Activated CD4-positive, alpha-beta memory T cell treated with anti-CD3 and anti-CD28 coated beads, Interleukin-2, amount 10 ng/mL, durations not matched to agents 7 days and 5 days (primary cell): ENCODE measurements at regions not wholly inside any gene's neighbourhood (a gene's known extent, or its start where the extent isn't known, plus 50 kb on each side); places are given as distances from the start of the nearest gene placed in this dataset.
"Not testable (repeated sequence)": the region's sequence is repeated elsewhere in the genome, so short reads cannot be mapped to it uniquely, and the experiment has no call there.

Source experiments
- CTCF ChIA-PET: fragments of 350-600 bp; sonication (Branson Sonifier 250); formaldehyde crosslinking; loops from one replicate; lab custom pipeline; 2021; ENCODE audit warnings: antibody characterized with exemption, inconsistent platforms; lab: Charles Lee
- POLR2A ChIA-PET: fragments of 350-600 bp; sonication (Branson Sonifier 250); formaldehyde crosslinking; loops from one replicate; lab custom pipeline; 2021; ENCODE audit warnings: antibody characterized with exemption; lab: Charles Lee
- DNase-seq: peaks from one replicate; pipeline ENCODE4 v3.0.0-alpha.2; 2020
- H3K27ac Mint-ChIP-seq: one replicate; pipeline ENCODE4 v1.8.0; 2021; ENCODE audit warnings: mild to moderate bottlenecking, mixed read lengths
- H3K27me3 Mint-ChIP-seq: one replicate; pipeline ENCODE4 v1.8.0; 2021; ENCODE audit warnings: mixed read lengths
- H3K36me3 Mint-ChIP-seq: one replicate; pipeline ENCODE4 v1.8.0; 2021; ENCODE audit warnings: low read depth, mixed read lengths
- H3K4me1 Mint-ChIP-seq: one replicate; pipeline ENCODE4 v1.8.0; 2021; ENCODE audit warnings: mixed read lengths
- H3K4me3 Mint-ChIP-seq: one replicate; pipeline ENCODE4 v1.8.0; 2021; ENCODE audit warnings: mild to moderate bottlenecking, mixed read lengths
- H3K9me3 Mint-ChIP-seq: one replicate; pipeline ENCODE4 v1.8.0; 2021; ENCODE audit warnings: mixed read lengths

GRCh38 chr4:106595906-106596305, 227.3 kb upstream of the GIMD1 start:
- H3K9me3 Mint-ChIP-seq = no peaks in the 10 kb centered on the region
- H3K27ac Mint-ChIP-seq = no peak overlapping the region
- DNase-seq = no peak
- no peak overlapping the region for H3K4me3 Mint-ChIP-seq
- POLR2A ChIA-PET = no interaction called here
- CTCF ChIA-PET = no interaction called here
- H3K4me1 Mint-ChIP-seq = no peaks in the 10 kb centered on the region
- no peaks in the 10 kb centered on the region for H3K36me3 Mint-ChIP-seq
- H3K27me3 Mint-ChIP-seq = no peaks in the 10 kb centered on the region

DNA sequence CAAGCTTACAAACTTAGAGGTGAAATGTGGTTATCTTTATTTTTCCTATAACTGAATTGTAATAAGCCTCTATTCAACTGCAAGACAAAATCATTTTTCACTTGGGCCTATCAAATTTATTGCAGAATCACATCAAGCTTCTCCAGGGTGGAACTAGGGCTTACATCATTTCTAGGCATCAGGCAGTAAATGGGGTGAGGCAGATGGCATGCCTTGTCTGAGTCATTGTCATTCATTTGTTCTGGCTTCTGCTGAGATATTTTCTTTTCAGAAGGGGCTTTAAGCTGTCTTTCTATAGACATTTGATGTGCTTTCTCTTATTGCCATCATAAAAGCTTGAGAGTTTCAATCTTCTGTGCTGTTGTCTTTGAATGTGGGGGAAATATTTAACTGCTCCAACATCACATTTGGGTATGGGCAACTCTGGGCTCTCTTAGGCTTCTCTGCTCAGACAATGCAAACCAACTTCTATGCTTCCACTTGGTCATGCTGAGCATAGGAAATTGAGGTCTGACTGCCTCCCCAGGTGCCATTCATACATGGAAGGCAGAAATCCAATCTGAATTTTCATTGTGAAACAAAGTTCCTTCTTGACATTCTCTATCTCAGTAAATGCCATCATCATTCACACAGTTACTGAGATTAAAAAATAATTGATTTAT, 225.8 kb upstream of the GIMD1 start:
- H3K36me3 Mint-ChIP-seq = no peaks in the 10 kb centered on the region
- no peak overlapping the region for H3K4me3 Mint-ChIP-seq
- no peak for DNase-seq
- no peaks in the 10 kb centered on the region for H3K4me1 Mint-ChIP-seq
- H3K27me3 Mint-ChIP-seq = no peaks in the 10 kb centered on the region
- H3K9me3 Mint-ChIP-seq = no peaks in the 10 kb centered on the region
- POLR2A ChIA-PET = no interaction called here
- CTCF ChIA-PET = no interaction called here
- no peak overlapping the region for H3K27ac Mint-ChIP-seq

DNA sequence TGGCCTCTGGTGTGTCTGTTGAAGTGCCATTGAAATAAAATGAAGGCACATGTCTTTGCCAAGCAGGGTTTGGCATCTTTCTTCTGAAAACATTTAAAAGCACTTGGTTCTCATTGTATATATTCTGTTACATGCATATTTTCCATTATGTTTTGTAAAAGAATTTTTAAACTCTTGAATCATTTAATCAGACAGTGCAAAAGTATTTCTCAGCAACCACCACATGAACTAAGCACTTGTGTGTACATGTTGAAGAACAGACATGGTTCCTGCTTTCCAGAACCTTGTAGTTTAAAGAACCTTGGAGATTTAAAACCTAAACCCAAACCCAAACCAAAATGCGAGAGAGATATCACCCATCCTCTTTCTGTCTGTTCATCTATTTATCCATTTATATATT, 220.3 kb upstream of the GIMD1 start:
- no peaks in the 10 kb centered on the region for H3K4me1 Mint-ChIP-seq
- ChIA-PET CTCF (no interaction called here), POLR2A (interaction anchor here (1.0 kb wide), 1 partner anchor 42 kb away, joined by 3 read pairs; no protein-coding TSS in a partner anchor)
- no peaks in the 10 kb centered on the region for H3K9me3 Mint-ChIP-seq
- no peak for DNase-seq
- no peak overlapping the region for H3K4me3 Mint-ChIP-seq
- H3K27me3 Mint-ChIP-seq = no peaks in the 10 kb centered on the region
- H3K36me3 Mint-ChIP-seq = no peaks in the 10 kb centered on the region
- H3K27ac Mint-ChIP-seq = no peak overlapping the region

DNA sequence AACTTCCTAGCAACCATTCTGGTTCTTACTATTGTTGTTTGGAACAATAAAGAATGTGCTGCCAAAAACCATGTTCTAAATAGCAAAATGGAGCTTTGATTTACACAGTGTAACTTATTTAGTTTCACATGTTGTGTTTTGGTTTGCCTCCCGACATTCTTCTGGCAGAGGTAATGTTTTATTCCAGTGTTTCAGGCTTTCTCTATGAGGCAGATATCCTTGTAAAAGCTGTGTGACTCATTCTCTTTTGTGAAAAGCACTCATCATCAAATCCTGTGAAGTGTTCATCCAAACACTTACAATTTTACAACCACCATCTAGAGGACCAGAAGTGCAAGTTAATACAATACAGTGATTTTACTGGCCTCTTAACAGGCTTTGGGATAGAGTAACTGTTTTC, 219.0 kb upstream of the GIMD1 start:
- no peak for DNase-seq
- H3K27me3 Mint-ChIP-seq = no peaks in the 10 kb centered on the region
- POLR2A ChIA-PET = no interaction called here
- no peaks in the 10 kb centered on the region for H3K4me1 Mint-ChIP-seq
- H3K9me3 Mint-ChIP-seq = no peaks in the 10 kb centered on the region
- H3K27ac Mint-ChIP-seq = no peak overlapping the region
- no peaks in the 10 kb centered on the region for H3K36me3 Mint-ChIP-seq
- CTCF ChIA-PET = no interaction called here
- no peak overlapping the region for H3K4me3 Mint-ChIP-seq

- CTCF ChIA-PET = no interaction called here
- H3K27ac Mint-ChIP-seq = no peak overlapping the region
- no peak for DNase-seq
- no peak overlapping the region for H3K4me3 Mint-ChIP-seq
- POLR2A ChIA-PET = no interaction called here
- no peaks in the 10 kb centered on the region for H3K4me1 Mint-ChIP-seq
- no peaks in the 10 kb centered on the region for H3K36me3 Mint-ChIP-seq
- no peaks in the 10 kb centered on the region for H3K27me3 Mint-ChIP-seq
- H3K9me3 Mint-ChIP-seq = no peaks in the 10 kb centered on the region
Observed at GRCh38 chr4:106585915-106586349, 217.4 kb upstream of the GIMD1 start.

DNA sequence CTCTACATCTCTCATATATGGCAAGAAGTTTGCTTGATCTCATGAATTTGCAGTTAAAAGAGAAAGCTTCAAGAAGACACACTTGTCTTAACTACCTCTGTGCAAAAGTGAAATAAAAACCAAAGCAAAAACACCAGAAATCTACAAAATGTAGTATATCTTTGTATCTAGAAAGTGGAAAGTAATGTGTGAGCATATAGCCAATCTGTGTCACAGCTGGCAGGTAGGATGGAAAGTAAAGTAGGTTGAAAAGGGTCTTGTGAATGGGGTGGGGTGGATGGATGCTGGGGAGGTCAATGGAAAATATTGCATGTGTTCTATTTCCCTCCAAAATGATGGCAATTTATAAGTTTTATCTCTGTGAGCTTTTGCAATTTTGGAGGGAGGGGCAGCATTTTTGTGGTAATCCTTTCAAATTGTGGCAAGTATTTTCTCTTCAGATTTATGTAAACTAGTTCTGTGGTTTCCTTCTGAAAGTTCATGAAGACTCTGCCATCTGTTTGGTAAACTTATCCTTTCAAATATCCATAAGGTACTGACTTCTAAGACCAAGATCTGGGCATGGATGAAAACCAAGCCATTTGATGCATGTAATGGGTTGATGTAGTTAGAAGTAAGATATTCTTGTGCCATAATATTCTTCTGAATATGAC, 215.9 kb upstream of the GIMD1 start:
- CTCF ChIA-PET = no interaction called here
- H3K4me3 Mint-ChIP-seq = no peak overlapping the region
- no peaks in the 10 kb centered on the region for H3K9me3 Mint-ChIP-seq
- no peak overlapping the region for H3K27ac Mint-ChIP-seq
- H3K27me3 Mint-ChIP-seq = no peaks in the 10 kb centered on the region
- no peaks in the 10 kb centered on the region for H3K4me1 Mint-ChIP-seq
- DNase-seq = no peak
- POLR2A ChIA-PET = no interaction called here
- no peaks in the 10 kb centered on the region for H3K36me3 Mint-ChIP-seq

DNA sequence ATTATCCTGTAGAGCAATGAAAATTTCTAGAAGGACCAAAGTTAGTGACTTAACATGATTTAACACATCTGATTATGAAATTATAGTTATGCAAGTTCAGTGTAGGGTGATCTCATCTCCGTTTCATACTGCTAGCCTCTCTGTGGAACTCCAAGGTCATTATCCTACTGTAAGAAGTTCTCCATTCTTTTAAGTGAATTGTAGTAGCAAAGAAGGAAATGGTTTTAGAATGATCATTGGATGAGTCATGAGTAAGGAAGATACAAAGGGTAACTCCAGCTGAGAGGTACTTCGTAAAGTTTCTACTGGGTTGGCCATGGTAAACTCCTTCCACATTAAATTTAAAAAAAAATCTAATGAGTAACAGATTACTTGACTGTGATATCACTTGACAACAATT, 215.0 kb upstream of the GIMD1 start:
- POLR2A ChIA-PET = no interaction called here

DNA sequence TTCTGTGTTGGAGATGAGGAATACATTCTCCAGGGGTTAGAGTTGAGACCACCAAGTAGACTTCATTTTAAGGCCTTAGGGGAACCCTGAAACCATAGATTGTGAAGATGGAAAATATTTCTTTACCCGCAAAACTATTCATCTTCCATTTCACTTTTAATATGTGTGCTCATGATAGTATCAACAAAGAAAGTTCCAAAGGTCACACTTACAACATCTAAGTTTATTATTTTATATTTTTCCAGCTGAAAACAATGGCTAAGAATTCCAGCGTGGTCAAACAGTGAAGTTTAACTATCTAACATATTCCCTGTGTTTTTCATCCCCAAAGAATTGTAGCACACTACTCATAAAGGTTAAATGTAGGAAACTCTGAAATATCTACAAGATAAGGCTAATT, 214.5 kb upstream of the GIMD1 start:
- DNase-seq = no peak
- Mint-ChIP-seq H3K27ac (no peak overlapping the region), H3K4me1 (no peaks in the 10 kb centered on the region), H3K36me3 (no peaks in the 10 kb centered on the region), H3K27me3 (no peaks in the 10 kb centered on the region), H3K9me3 (no peaks in the 10 kb centered on the region), H3K4me3 (no peak overlapping the region)
- POLR2A ChIA-PET = no interaction called here
- CTCF ChIA-PET = no interaction called here

More for the DNA sequence above, 215.0 kb upstream of the GIMD1 start:
- no peaks in the 10 kb centered on the region for H3K27me3 Mint-ChIP-seq
- no peaks in the 10 kb centered on the region for H3K4me1 Mint-ChIP-seq
- no peak overlapping the region for H3K27ac Mint-ChIP-seq
- no peak for DNase-seq
- H3K36me3 Mint-ChIP-seq = no peaks in the 10 kb centered on the region
- no peak overlapping the region for H3K4me3 Mint-ChIP-seq
- CTCF ChIA-PET = no interaction called here
- H3K9me3 Mint-ChIP-seq = no peaks in the 10 kb centered on the region

DNA sequence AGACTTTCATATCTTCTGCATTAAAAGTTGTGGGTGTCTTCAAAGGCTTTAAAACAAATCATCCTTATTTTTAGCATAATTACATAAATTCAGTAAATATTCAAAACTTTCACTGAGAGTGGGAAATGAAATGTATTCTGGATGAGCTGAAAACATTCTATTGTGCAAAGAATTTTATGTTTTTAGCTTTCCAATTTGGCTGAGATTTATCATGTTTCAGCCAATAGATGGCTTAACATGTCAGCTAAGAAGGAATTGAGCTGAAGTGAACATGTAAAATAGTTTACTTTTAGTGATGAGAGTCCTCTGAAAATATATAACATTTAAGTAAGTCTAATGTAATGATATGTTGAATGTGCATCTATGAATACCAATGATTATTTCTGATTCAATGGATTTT, 213.5 kb upstream of the GIMD1 start:
- Mint-ChIP-seq H3K27me3 (no peaks in the 10 kb centered on the region), H3K4me3 (no peak overlapping the region), H3K27ac (no peak overlapping the region), H3K36me3 (no peaks in the 10 kb centered on the region), H3K4me1 (no peaks in the 10 kb centered on the region), H3K9me3 (no peaks in the 10 kb centered on the region)
- DNase-seq = no peak
- CTCF ChIA-PET = no interaction called here
- POLR2A ChIA-PET = no interaction called here

DNA sequence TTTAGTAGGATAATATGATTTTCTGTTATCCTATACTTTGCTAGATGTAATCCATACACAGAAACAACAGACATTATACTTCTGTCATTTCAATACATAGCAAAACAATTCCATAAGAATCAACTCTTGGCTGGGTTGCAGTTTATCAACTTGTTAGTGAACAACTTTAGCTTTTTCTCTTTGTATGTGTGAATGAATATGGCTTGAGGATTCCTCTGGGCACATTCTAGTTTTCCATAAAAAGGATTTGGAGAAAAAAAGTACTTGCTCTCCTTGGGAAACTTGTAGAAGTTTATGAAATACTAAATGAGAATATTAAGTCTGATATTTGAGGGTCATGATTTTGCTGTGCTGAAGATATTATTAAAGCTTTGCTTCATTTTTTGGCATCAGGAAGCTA, 210.7 kb upstream of the GIMD1 start:
- H3K9me3 Mint-ChIP-seq = no peaks in the 10 kb centered on the region
- no peaks in the 10 kb centered on the region for H3K36me3 Mint-ChIP-seq
- ChIA-PET CTCF (no interaction called here), POLR2A (no interaction called here)
- no peak overlapping the region for H3K27ac Mint-ChIP-seq
- no peaks in the 10 kb centered on the region for H3K27me3 Mint-ChIP-seq
- H3K4me3 Mint-ChIP-seq = no peak overlapping the region
- DNase-seq = no peak
- no peaks in the 10 kb centered on the region for H3K4me1 Mint-ChIP-seq

- Mint-ChIP-seq H3K9me3 (peaks cover 2% of the 10 kb centered on the region), H3K4me3 (no peak overlapping the region), H3K4me1 (no peaks in the 10 kb centered on the region), H3K27ac (no peak overlapping the region), H3K27me3 (no peaks in the 10 kb centered on the region), H3K36me3 (no peaks in the 10 kb centered on the region)
- ChIA-PET CTCF (no interaction called here), POLR2A (no interaction called here)
- no peak for DNase-seq
Observed at GRCh38 chr4:106569146-106570031, 200.8 kb upstream of the GIMD1 start.

DNA sequence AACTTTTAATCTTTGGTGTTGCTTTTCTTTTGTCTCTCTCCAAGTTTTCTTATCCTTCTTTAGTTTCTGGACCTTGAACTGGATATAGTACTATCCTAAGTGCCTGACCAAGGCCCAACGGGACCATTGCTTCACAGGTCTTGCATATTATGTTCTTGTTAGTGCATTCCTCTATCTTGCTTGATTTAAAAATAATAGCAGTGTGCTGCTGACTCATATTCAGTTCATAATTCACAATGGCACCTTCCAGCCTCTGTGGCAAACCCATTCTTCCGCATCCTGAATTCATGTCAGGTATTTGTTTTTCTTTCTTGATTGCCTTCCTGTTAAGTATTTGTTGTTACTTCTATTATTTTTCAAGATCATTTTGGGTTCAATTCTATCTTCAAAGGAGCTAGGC, 197.1 kb upstream of the GIMD1 start:
- ChIA-PET CTCF (no interaction called here), POLR2A (no interaction called here)
- peaks cover 8% of the 10 kb centered on the region for H3K9me3 Mint-ChIP-seq
- H3K27me3 Mint-ChIP-seq = no peaks in the 10 kb centered on the region
- no peaks in the 10 kb centered on the region for H3K36me3 Mint-ChIP-seq
- no peak overlapping the region for H3K4me3 Mint-ChIP-seq
- no peak overlapping the region for H3K27ac Mint-ChIP-seq
- no peak for DNase-seq
- no peaks in the 10 kb centered on the region for H3K4me1 Mint-ChIP-seq

DNA sequence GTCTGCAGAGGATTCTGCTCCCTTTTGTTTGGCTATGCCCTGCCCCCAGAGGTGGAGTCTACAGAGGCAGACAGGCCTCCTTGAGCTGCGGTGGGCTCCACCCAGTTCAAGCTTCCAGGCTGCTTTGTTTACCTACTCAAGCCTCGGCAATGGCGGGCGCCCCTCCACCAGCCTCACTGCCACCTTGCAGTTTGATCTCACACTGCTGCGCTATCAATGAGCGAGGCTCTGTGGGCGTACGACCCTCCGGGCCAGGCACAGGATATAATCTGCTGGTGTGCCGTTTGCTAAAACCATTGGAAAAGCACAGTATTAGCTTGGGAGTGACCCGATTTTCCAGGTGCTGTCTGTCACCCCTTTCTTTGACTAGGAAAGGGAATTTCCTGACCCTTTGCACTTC, 195.1 kb upstream of the GIMD1 start:
- H3K36me3 Mint-ChIP-seq, H3K27ac Mint-ChIP-seq, H3K27me3 Mint-ChIP-seq, CTCF ChIA-PET, H3K4me3 Mint-ChIP-seq, H3K9me3 Mint-ChIP-seq, H3K4me1 Mint-ChIP-seq, POLR2A ChIA-PET, DNase-seq: not testable (repeated sequence)
